ENCODE measurements at regions not wholly inside any gene's neighbourhood (a gene's known extent, or its start where the extent isn't known, plus 50 kb on each side); places are given as distances from the start of the nearest gene placed in this dataset.

DNA sequence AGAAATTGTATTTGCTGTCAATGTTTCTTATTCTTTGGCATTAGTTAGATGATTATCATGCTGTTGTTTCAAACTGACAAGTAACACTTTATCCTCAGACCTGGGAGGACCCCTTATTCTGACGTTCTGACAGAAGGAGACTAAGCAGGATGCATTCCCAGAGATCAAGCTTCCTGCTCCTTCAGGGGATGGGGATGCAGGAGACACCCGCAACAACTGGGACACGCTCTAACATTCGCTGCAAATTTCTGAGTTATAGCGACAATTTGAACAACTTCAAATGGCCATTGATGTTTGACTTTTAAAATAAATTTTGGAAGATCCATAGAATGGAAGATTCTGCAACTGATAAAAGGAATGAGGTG lies 69.0 kb upstream of the ZNF184 start:
- Histone ChIP-seq H4K91ac (ENCODE audit: insufficient read depth, low read depth, low read length) (no peak overlapping the region), H3K14ac (replicated peaks; ENCODE audit: low read depth, low read length) (no peak overlapping the region), H3K36me3 (ENCODE audit: control insufficient read depth, insufficient read depth, low read length) (no peaks in the 10 kb centered on the region), H3K23ac (ENCODE audit: low read depth, low read length) (no peak overlapping the region), H2BK15ac (ENCODE audit: low read depth, low read length) (no peak overlapping the region), H4K20me1 (ENCODE audit: insufficient read depth, low read length) (no peaks in the 10 kb centered on the region), H2BK5ac (ENCODE audit: low read depth, low read length, poor library complexity, severe bottlenecking) (no peak overlapping the region), H3K27me3 (ENCODE audit: control insufficient read depth, insufficient read depth, low read length) (no peaks in the 10 kb centered on the region), H3K9me3 (ENCODE audit: control insufficient read depth, insufficient read depth, low read length) (no peaks in the 10 kb centered on the region), H2BK20ac (ENCODE audit: low read depth, low read length) (no peak overlapping the region), H3K18ac (ENCODE audit: low read depth, low read length) (no peak overlapping the region), H2AK5ac (ENCODE audit: low read depth, low read length) (no peak overlapping the region), H3K4me2 (ENCODE audit: low read depth, low read length) (no peak overlapping the region), H4K5ac (ENCODE audit: low read depth, low read length) (no peak overlapping the region), H3K4me1 (ENCODE audit: control insufficient read depth, insufficient read depth, low read length) (no peaks in the 10 kb centered on the region), H2AFZ (replicated peaks; ENCODE audit: low read length, poor library complexity) (no peak overlapping the region), H3K56ac (ENCODE audit: extremely low read depth, insufficient read depth, low read length) (no peak overlapping the region), H4K8ac (ENCODE audit: low read depth in 2 of 2, low read length in 2 of 2) (no peak overlapping the region), H3K4ac (ENCODE audit: low read depth, low read length) (no peak overlapping the region), H3K9ac (ENCODE audit: low read depth, low read length) (no peak overlapping the region), H3K9me1 (ENCODE audit: insufficient read depth, low read length) (no peaks in the 10 kb centered on the region), H3K4me3 (ENCODE audit: insufficient read depth, low read depth, low read length) (no peak overlapping the region), H3K79me1 (ENCODE audit: low read depth in 1 of 2, low read length in 2 of 2) (no peaks in the 10 kb centered on the region), H3K27ac (ENCODE audit: insufficient read depth, low read length) (no peak overlapping the region), H2BK120ac (ENCODE audit: low read depth, low read length) (no peak overlapping the region), H2AK9ac (replicated peaks; ENCODE audit: low read depth, low read length, poor library complexity) (no peak overlapping the region)
- dilution Hi-C loops (cut with HindIII; ENCODE audit: low sequenced_read_pairs, unreplicated experiment) (no loop called here), intact Hi-C loops (cut with micrococcal nuclease) (no loop called here), in situ Hi-C loops (cut with MboI; ENCODE audit: low sequenced_read_pairs) (no loop called here)
- no peak for TF ChIP-seq FOS (IDR thresholded peaks at IDR 0.05; ENCODE audit: low read depth, low read length)
- no peak for TF ChIP-seq RAD21 (IDR thresholded peaks at IDR 0.05; ENCODE audit: low read length)
- TF ChIP-seq POLR2A (IDR thresholded peaks at IDR 0.05; ENCODE audit: low read depth, low read length) = no peak
- no peak for TF ChIP-seq MAZ (IDR thresholded peaks at IDR 0.05; ENCODE audit: borderline replicate concordance, low read depth, low read length)
- TF ChIP-seq MXI1 (IDR thresholded peaks at IDR 0.05; ENCODE audit: borderline replicate concordance, low read depth, low read length) = no peak
- TF ChIP-seq CTCF (conservative IDR thresholded peaks at IDR 0.05; ENCODE audit: low read depth, low read length) = no peak
- TF ChIP-seq NFE2L2 (IDR thresholded peaks at IDR 0.05; ENCODE audit: low read depth, low read length) = no peak
- TF ChIP-seq CHD1 (IDR thresholded peaks at IDR 0.05; ENCODE audit: low read depth, low read length) = no peak
- no peak for TF ChIP-seq SMC3 (IDR thresholded peaks at IDR 0.05; ENCODE audit: low read depth, low read length)
- no peak for TF ChIP-seq MAFK (IDR thresholded peaks at IDR 0.05; ENCODE audit: low read depth, low read length)
- TF ChIP-seq BHLHE40 (IDR thresholded peaks at IDR 0.05; ENCODE audit: low read depth, low read length) = no peak
- TF ChIP-seq, protein P1, sequence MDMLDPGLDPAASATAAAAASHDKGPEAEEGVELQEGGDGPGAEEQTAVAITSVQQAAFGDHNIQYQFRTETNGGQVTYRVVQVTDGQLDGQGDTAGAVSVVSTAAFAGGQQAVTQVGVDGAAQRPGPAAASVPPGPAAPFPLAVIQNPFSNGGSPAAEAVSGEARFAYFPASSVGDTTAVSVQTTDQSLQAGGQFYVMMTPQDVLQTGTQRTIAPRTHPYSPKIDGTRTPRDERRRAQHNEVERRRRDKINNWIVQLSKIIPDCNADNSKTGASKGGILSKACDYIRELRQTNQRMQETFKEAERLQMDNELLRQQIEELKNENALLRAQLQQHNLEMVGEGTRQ (IDR thresholded peaks at IDR 0.05; ENCODE audit: low read depth, low read length) = no peak
- no peak for TF ChIP-seq RFX5 (IDR thresholded peaks at IDR 0.05; ENCODE audit: low read depth, low read length)
- CTCF ChIA-PET = no interaction called here
- no TSS peak for BruUV-seq (replicated peaks)
- DNase-seq = no peak
- WGBS, 2 experiments (ENCODE audit: extremely low coverage in 2 of 2, insufficient read length in 1 of 2) = no CpG with 5 or more reads among the region's 5 CpGs
- no peak for ATAC-seq (ENCODE audit: low read depth)
- POLR2A ChIA-PET (ENCODE audit: unreplicated experiment) = no interaction called here

All from IMR-90 (cell line).